HG03095 (cell line): ENCODE measurements at regions not wholly inside any gene's neighbourhood (a gene's known extent, or its start where the extent isn't known, plus 50 kb on each side); places are given as distances from the start of the nearest gene placed in this dataset.
"Not testable (repeated sequence)": the region's sequence is repeated elsewhere in the genome, so short reads cannot be mapped to it uniquely, and the experiment has no call there.

Source experiments
- ATAC-seq: cut with Tn5 transposase; IDR thresholded peaks from one replicate; pipeline ENCODE4 v1.9.1; 2021; ENCODE audit warnings: moderate library complexity; ENCODE audit not compliant: unreplicated experiment

DNA sequence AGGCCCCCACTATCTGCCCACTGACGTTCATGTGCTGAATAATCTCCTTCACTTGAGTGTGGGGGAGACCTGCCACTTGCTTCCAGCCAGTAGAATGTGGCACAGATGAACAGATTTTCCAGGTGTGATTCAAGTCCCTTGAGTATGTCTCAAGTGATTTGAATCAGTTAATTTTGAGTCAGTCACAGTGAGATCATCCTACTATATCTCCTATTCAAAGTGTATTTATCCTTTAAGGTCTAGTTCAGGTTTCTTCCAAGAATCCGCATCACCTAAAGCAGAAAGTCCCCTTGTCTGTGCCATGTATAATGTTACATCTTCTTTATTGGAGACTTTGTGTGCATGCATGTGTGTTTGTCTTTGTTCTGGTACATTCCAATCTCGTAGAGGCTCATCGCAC is 208.3 kb upstream of the DAB2 start:
- ATAC-seq, result no peak

DNA sequence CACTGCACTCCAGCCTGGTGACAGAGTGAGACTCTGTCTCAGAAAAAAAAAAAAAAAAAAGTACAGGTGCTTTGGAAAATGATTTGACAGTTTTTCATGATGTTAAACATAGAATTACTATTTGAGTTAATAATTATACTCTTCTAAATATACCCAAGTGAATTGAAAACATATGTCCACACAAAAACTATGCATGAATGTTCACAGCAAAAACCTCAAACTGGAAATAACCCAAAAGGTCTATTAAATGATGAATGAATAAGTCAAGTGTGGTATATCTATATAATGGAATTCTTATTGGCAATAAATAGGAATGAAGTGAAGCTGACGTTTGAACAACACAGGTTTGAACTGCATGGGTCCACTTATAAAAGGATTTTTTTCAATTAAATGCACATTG is 207.2 kb upstream of the DAB2 start:
- no peak for ATAC-seq

DNA sequence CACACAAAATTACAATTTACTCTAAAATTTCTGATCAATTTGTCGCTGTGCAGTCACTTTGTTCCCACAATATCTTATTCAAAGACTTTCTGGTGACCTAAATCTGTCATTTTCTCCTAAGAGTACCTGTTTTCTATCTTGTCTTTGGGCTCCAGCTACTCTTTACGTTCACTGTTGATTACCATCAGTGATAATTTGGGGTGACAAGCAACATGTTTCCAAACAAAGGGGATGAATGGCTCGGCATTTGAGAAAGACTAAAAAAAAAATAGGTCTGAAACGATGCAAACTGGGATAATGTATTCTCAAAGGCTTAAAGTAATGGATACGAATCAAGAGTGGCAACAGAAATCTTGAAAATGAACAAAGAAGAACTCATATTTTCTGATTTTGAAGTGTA is 205.2 kb upstream of the DAB2 start:
- ATAC-seq, result no peak

DNA sequence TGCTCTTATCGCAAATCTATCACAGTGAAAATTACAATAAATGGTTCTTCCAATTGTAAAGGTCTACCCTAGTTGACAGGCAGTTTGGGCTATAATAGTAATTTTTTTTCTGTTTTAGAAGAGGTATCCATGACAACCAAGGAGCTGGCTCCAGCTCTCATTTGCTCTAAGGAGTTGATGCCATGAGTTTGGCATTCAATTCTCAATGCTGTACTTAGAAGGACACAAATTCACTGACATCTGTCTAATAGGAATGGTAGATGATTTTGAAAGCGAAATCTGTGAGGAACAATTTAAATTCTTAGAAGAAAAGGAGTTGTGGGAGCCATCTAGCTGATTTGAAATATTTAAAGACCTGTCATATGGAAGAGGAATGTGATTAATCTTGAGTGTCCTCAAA is 203.6 kb upstream of the DAB2 start:
- ATAC-seq, result no peak

DNA sequence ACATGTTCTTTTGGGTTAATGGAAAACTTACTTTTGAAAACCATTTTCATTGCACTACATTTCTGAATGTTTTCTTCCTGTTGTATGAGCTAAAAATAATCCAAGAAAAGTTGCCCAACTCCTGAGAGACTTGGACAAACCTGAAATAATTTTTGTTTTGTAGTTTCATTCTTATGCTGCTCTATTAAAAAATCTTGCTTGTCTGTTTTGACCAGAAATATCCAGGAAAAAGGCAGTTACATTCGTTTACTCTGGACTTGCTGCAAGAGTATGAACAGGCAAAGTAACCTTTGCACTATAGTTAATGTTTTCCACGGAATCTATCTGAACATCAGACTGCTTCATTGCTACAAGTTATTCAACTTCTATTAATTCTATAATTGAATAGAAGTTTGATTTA is 200.1 kb upstream of the DAB2 start:
- ATAC-seq, result no peak

DNA sequence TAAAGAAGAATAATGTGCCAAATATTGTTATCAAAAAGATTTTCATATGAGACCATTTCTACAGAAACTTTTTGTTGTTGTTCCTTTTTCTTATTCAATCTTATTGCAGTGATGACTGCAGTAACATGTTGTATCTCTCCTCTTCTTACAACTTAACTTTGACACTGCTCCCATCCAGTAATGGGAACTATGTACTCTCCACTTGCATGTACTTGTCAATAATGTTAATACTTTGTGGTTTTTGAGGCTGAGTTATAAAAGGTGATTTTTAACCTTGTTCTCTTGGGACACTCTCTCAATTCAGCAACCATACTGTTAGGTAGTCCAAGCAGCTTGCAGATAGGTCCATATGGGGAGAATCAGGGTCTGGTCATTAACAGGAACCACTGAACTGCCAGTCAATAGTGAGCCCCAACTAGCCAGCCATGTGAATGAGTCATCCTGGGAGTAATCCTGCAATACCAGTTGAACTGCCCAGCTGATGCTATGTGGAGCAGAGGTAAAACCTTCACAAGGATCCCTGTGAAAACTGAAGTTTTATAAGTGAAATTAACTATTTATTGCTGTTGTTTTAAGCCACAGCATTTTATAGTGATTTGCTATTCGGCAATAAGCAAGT is 199.6 kb upstream of the DAB2 start:
- peak; percentile 72 for ATAC-seq

DNA sequence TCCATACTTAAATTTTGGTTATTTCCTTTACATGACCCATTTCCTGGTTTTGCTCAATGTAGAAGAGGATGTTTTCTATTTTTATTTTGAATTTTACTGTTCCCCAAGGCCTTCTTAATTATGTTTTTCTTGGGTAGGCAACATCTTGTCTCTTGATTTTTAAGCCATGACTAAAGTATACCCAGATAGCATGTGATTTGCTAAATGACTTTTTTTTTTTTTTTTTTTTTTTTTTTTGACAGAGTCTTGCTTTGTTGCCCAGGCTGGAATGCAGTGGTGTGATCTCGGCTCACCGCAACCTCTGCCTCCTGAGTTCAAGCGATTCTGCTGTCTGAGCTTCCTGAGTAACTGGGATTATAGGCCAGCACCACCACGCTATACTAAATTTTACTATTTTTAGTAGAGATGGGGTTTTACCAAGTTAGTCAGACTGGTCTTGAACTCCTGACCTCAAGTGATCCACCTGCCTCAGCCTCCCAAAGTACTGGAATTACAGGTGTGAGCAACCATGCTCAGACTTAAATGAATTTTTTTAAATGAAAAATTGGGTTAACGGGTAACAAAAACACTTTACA is 198.6 kb upstream of the DAB2 start:
- no peak for ATAC-seq

DNA sequence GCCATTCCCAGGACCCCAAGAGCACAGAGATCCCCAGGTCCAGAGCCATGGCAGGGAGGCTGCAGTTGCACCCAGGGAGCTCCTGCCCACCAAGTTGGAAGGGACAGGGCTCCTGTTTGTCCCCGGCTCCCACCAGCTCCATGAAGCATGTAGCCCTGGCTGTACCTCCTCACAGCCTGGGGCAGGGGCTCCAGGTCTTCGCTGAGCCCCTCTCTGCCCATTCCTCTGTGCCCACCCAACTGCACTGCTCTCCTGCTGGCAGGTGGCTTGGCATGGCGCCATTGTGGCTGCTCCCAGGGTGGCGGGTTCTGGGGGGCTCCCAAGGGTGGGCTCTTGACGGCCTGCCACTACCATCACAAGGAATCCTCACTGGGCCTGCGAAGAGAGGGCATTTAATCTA is 197.5 kb upstream of the DAB2 start:
- no peak for ATAC-seq

DNA sequence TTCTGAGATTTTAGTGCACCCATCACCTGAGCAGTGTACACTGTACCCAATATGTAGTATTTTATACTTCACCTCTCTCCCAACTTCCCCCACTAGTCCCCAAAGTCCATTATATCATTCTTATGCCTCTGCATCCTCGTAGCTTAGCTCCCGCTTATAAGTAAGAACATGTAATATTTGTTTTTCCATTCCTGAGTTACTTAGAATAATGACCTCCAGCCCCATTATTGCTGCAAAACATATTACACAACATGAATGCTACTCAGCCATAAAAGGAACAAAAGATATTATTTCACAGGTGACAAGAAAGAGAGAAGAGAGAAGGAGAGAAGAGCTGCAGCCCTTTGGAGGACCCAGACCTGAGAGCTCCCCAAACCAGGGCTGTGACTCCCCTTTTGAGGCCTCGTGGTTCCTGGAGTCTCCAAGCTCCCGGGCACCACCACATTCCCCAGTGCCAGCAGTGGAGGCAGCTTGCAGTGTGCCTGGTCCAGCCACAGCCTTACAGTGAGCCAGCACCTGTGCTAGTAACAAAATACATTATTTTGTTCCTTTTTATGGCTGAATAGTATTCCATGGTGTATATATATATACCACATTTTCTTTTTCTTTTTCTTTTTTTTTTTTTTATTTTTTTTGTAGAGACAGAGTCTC is 194.5 kb upstream of the DAB2 start:
- ATAC-seq, result no peak

DNA sequence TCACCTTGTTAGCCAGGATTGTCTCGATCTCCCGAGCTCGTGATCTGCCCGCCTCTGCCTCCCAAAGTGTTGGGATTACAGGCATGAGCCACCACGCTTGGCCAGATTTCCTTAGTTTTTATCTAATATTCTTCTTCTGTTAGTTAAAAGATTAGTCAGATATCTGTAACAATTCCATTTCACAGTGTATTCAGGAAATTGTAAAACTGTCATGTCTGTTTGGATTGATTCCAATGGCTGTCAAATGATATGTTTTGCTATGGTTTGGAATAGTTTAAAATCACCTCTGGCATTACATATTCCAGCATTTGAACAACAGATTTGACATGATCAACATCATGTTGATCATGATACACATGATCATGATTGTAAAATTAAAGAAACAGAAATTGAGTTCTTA is 193.6 kb upstream of the DAB2 start:
- ATAC-seq, result no peak

DNA sequence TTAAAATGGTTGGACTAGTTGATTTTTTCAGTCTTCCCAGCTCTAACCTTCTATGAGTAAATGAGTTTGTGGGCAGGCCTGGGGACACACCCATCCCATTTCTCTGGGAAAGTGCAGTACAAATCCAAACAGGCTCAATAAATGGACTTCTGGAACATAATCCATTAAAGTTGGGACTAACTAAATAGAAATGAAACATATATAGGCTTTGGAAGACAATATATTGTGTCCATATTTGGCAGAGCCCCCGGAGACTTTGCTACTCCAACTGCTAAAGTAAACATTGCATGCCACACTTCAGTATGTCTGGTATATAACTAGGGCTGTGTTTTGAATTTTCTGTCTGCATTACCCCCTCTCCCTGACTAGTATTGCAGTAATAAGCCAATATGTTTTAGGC is 191.4 kb upstream of the DAB2 start:
- ATAC-seq, result no peak

DNA sequence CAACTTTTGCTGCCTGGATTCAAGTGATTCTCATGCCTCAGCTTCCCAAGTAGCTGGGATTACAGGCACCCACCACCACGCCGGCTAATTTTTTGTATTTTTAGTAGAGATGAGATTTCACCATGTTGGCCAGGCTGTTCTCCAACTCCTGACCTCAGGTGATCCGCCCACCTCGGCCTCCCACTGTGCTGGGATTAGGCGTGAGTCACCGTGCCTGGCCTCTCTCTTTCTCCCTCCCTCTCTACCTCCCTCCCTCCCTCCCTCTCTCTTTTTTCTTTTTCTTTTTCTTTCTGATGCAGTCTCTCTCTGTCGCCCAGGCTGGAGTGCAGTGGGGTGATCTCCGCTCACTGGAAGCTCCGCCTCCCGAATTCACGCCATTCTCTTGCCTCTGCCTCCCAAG is 186.3 kb upstream of the DAB2 start:
- not testable (repeated sequence) for ATAC-seq

DNA sequence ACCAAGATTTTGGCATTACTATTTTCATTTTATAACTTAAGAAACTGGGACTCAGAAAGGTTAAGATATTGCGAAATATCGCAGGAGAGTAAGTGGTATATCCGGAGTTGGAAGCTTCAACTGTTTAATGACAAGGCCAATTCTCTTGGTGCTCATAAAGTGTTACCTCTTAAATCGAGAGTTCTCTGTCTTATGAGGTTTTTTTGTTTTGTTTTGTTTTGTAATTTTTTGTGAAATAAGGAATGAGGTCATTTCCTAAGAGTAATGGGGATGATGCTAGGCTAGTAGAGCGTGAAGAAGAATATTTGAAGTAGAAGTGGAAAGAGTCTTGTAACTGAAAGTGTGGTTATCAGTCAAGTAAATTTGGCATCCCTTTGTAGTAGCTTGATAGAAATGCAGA is 183.2 kb upstream of the DAB2 start:
- peak; percentile 73 for ATAC-seq

DNA sequence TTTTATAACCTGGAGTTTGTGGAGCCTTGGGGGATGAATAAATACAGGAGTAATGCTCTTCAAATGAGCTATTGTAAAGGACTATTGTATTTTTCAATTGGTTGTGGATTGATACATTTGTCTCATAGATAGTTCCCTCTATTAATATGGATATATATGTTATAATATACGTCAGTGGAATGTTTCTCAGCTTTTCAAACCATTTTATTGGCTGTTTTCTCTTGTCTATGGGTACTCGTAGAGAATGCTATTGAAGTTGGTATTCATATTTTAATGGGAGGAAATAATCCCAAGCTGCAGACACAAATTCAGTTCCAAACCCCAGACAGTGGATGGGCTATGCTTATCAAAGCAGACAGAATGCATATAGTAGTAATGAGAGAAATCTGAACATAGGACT is 181.8 kb upstream of the DAB2 start:
- ATAC-seq, result no peak

DNA sequence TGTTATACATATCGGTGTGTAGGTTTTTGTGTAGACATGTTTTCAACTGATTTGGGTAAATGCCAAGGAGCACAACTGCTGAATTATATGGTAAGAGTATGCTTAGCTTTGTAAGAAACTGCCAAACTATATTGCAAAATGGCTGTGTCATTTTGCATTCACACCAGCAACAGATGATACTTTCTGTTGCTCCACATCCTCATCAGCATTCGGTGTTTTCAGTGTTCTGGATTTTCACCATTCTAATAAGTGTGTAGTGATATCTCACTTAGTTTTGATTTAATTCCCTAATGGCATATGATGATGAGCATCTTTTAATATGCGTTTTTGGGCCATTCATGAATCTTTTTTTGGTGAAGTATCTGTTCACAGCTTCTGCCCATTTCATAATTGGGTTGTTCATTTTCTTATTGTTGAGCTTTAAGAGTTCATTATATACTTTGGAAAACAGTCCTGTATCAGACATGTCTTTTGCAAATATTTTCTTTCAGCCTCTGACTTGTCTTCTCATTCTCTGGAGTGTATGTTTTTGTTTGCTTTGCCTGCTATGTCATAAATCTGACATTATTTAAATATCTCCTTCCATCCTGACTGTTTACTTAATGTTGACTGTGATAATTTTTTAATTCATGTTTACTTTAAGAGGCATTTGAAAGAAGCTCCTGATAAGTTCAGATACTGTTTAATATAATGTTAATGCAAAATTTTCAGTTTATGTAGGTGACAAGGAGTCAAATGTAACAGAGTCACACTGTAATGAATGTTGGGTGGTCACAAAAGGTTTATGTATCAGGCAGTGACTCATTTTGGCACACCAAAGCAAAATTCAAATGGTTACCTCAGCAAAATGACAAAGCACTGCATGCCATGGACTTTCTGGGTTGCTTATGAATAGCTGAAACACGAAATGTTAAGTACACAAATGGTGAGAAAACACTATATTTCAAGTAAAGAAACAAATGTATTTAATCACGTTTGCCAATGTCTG is 181.1 kb upstream of the DAB2 start:
- ATAC-seq, result no peak

DNA sequence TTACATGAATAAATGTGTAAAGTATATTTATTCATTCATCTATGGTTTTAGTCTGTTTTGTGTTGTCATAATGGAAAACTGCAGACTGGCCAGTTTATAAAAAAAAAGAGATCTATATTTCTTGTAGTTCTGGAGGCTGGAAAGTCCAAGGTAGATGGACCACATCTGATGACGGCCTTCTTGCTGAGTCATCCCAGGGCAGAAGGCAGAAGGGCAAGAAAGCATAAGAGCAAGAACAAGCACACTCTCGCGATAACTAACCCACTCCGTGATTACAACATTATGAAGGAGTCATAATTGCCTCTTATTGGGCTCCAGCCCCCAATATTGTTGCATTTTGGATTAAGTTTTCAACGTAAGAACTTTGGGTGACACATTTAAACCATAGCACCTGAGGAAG is 180.4 kb upstream of the DAB2 start:
- ATAC-seq, result no peak

DNA sequence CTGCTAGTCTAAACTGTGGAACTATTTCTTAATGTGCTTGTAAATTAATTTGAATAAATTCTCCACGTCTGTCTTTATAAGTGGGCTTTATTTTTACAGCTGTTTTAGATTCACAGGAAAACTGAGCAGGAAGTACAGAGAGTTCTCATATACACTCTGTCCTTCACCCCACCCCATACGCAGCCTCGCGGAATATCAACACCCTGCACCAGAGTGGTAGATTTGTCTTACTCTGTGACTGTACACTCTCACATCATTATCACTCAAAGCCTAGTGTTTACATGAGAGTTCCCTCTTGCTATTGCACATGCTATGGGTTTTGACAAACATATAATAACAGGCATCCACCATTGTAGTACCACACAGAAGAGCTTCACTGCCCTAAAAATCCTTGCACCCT is 179.7 kb upstream of the DAB2 start:
- ATAC-seq, result no peak

DNA sequence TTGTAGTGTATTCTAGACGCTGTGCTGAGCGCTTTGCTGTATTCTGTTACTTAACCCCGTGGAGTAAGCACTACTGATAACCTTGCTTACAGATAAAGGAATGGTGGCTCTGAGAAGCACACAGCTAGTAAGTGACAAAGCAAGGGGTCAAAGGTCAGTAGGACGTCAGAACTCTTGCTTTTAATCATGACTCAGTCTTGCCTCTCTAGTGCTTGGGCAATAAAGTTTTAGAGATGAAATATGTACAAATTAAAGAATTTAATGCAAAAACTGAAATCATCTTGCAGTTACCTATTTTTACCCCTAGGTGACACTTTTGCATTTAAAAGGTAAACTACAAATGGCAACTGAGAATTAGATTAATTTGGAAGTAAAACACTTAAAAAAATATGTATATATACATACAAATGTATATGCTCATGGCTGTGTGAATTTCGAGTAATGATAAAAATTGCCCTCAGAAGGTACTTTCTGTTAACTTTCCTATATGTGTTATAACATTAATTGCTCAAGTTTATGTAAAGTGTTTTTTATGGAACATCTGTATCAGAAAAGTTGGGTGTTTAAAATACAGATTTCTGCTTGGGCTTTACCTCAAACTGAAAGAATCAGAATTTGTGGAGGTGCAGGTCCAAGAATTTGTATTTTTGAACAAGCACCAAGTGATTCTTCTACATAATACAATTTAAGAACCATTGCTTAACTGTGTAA is 175.1 kb upstream of the DAB2 start:
- ATAC-seq, result no peak

DNA sequence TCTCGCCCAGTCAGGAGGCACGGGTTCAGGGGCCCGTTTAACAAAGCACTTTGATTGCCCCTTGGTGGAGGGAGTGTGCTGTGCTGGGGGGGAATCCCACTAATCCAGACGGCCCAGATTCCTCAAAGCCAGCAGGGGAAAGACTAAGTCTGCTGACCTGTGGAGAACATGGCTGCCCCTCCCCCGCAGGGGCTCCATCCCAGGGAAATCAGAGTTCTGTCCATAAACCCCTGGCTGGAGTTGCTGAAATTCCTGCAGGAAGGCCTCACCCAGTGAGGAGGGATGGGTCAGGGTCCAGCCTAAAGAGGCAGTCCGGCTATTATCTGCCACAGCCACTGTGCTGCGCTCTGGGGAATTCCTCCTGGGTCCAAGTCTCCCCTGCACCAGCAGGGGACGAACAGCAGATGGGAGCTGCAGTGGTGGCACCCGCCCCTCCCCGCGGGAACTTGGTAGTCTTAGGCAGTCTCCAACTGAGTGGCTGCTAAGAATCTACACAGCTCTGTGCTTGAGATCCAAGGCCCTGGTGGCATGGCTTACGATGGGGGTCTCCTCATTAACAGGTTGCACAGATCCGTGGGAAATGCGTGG is 174.0 kb upstream of the DAB2 start:
- ATAC-seq, result no peak

DNA sequence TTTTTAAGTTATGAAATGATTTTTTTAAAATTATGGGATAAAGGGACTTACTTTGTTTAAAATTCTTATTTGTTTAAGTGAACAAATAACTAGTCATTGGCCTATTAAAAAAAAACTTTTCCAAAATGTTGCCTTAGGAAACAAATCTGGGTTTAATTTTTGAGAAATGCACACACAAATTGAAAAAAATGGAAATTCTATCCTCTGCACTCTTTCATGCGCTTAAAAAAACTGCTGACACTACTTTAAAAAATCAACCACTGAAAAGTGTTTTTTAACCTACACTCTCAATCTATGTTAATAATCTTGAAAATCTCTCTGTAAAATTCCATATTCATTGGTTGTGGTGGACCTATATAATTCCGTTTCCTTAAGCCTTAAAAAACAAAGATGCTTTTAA is 163.4 kb upstream of the DAB2 start:
- ATAC-seq, result no peak

DNA sequence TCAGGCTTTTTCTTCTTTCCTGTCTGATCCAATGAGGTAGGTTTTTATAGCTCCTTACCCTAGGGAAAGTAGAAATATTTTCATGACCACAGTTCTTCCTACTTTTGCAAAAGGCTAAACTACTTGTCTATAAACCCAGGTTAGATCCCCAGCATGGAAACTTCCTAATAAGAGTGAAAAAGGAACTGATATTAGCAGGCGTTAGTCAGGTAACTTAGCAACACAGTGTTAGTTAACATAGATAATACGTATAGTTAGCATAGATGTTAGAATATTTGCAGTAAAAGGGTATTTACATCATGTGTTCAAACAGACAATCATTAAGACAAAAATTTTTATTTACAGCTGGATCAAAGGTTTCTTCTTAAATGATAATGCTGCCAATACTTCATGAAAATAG is 162.9 kb upstream of the DAB2 start:
- no peak for ATAC-seq
